ENCODE measurements at regions not wholly inside any gene's neighbourhood (a gene's known extent, or its start where the extent isn't known, plus 50 kb on each side); places are given as distances from the start of the nearest gene placed in this dataset.

DNA sequence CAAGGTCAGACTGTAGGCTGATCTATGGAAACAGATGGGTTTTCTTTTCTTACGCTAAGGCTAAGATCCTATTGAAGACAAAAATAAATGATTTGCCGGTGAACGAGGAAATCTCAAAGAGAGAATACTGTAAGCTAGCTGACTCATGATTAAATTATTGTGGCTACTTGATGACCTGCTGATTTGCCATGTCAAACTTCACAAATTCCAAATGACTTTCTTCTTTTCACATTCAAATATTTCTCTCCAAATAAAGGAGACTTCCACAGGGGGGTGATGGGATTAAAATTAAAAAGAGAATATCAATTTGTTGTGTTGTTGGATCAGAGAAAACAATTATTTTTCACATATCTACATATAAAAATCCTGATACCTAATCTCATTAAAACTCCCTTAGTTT, 860.6 kb upstream of the ZWINT start:
- Histone ChIP-seq H3K4me1 (ENCODE audit: control insufficient read depth, insufficient read depth, low read length, unreplicated experiment) (no peaks in the 10 kb centered on the region), H3K27me3 (ENCODE audit: insufficient read depth, low read length) (no peaks in the 10 kb centered on the region), H3K79me2 (ENCODE audit: control insufficient read depth, insufficient read depth, low read length, unreplicated experiment) (no peaks in the 10 kb centered on the region), H3K4me3 (ENCODE audit: low read depth, low read length) (no peak overlapping the region), H3K27ac (ENCODE audit: low read depth, low read length) (no peak overlapping the region), H2AFZ (ENCODE audit: low read length, unreplicated experiment) (no peak overlapping the region), H3K36me3 (ENCODE audit: insufficient read depth, low read length) (no peaks in the 10 kb centered on the region)

DNA sequence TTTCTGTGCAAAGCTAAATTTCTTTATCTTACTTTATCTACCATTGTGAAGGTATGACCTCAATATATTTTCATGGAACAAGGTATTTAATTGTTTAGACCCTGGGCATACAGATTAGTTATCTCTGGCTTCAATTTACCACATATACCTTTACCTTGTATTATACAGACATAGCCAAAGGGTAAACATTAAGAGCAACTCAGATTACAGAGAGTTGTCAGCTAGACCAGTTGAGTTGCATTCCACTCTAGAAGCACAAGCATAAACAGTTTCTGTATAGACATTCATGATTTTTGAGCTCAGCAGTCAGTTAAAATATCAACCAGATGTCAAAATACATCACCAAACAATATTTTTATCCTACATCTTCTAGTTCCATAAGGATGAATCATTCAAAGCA, 857.3 kb upstream of the ZWINT start:
- H3K27me3 ChIP-seq (ENCODE audit: insufficient read depth, low read length), result no peaks in the 10 kb centered on the region
- no peak overlapping the region for H3K4me3 ChIP-seq (ENCODE audit: low read depth, low read length)
- H3K27ac ChIP-seq (ENCODE audit: low read depth, low read length), result no peak overlapping the region
- no peak overlapping the region for H2AFZ ChIP-seq (ENCODE audit: low read length, unreplicated experiment)
- H3K36me3 ChIP-seq (ENCODE audit: insufficient read depth, low read length), result no peaks in the 10 kb centered on the region
- no peaks in the 10 kb centered on the region for H3K79me2 ChIP-seq (ENCODE audit: control insufficient read depth, insufficient read depth, low read length, unreplicated experiment)
- no peaks in the 10 kb centered on the region for H3K4me1 ChIP-seq (ENCODE audit: control insufficient read depth, insufficient read depth, low read length, unreplicated experiment)

DNA sequence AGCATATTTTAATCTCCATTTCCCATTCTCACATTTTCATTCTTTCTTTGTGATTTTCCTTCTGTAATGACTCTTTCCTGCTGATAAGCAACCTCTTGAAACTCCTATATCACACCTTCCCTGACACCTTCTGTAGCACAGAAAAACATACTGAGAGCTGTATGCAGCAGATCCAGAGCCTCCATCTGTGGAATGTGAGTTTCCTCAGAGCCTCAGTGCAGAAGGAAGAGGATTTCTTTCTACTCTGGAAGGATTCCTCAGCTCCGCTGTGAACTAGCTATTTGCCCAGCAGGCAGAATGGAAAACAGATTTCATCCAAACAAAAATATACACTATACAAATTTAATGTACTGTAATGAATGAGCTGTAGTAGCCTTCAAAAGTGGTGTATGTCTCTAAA, 841.3 kb upstream of the ZWINT start:
- H3K4me1 ChIP-seq (ENCODE audit: control insufficient read depth, insufficient read depth, low read length, unreplicated experiment), result no peaks in the 10 kb centered on the region
- no peaks in the 10 kb centered on the region for H3K27me3 ChIP-seq (ENCODE audit: insufficient read depth, low read length)
- no peak overlapping the region for H3K4me3 ChIP-seq (ENCODE audit: low read depth, low read length)
- H2AFZ ChIP-seq (ENCODE audit: low read length, unreplicated experiment), result no peak overlapping the region
- H3K27ac ChIP-seq (ENCODE audit: low read depth, low read length), result no peak overlapping the region
- H3K79me2 ChIP-seq (ENCODE audit: control insufficient read depth, insufficient read depth, low read length, unreplicated experiment), result no peaks in the 10 kb centered on the region
- H3K36me3 ChIP-seq (ENCODE audit: insufficient read depth, low read length), result no peaks in the 10 kb centered on the region

DNA sequence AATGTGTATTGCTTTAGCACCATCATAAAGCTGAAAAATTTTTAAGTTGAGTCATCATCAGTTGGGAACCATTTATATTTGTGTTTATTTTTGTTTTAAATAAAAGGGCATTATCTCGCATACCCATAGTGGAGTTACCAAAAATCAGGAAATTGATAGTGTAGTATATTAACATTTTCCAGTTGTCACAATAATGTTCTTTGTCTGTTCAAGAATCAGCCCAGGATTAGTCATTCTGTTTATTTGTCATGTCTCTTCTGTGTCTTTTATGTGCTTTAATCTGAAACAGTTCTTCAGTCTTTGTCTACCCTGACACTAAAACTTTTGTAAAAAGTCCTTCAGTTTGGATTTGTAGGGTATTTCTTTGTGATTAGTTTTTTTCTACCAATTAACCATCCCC, 827.8 kb upstream of the ZWINT start:
- Histone ChIP-seq H2AFZ (ENCODE audit: low read length, unreplicated experiment) (no peak overlapping the region), H3K4me1 (ENCODE audit: control insufficient read depth, insufficient read depth, low read length, unreplicated experiment) (no peaks in the 10 kb centered on the region), H3K27ac (ENCODE audit: low read depth, low read length) (no peak overlapping the region)

DNA sequence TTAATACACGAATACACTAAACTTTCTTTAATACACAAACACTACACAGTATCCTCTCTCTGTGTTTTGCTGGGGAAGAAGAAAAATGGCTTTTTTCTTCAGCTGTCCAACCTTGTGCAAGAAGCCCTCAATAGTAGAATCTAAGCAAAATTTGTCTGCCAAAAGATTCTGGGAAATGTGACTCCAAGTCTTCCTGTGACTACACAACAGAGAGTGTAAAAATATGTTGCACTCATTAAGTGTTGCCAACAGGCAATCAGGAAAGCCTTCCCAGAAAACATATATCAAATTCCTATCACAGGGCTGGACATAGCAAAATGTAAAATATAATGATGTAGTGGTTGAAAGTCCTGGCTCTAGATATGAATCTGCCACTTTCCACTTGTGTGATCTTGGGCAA, 825.1 kb upstream of the ZWINT start:
- Histone ChIP-seq H2AFZ (ENCODE audit: low read length, unreplicated experiment) (no peak overlapping the region), H3K4me3 (ENCODE audit: low read depth, low read length) (no peak overlapping the region), H3K79me2 (ENCODE audit: control insufficient read depth, insufficient read depth, low read length, unreplicated experiment) (no peaks in the 10 kb centered on the region), H3K27ac (ENCODE audit: low read depth, low read length) (no peak overlapping the region), H3K36me3 (ENCODE audit: insufficient read depth, low read length) (no peaks in the 10 kb centered on the region), H3K27me3 (ENCODE audit: insufficient read depth, low read length) (no peaks in the 10 kb centered on the region), H3K4me1 (ENCODE audit: control insufficient read depth, insufficient read depth, low read length, unreplicated experiment) (no peaks in the 10 kb centered on the region)

More for the DNA sequence above, 827.8 kb upstream of the ZWINT start:
- H3K27me3 ChIP-seq (ENCODE audit: insufficient read depth, low read length), result no peaks in the 10 kb centered on the region
- H3K79me2 ChIP-seq (ENCODE audit: control insufficient read depth, insufficient read depth, low read length, unreplicated experiment), result no peaks in the 10 kb centered on the region
- H3K36me3 ChIP-seq (ENCODE audit: insufficient read depth, low read length), result no peaks in the 10 kb centered on the region
- no peak overlapping the region for H3K4me3 ChIP-seq (ENCODE audit: low read depth, low read length)

DNA sequence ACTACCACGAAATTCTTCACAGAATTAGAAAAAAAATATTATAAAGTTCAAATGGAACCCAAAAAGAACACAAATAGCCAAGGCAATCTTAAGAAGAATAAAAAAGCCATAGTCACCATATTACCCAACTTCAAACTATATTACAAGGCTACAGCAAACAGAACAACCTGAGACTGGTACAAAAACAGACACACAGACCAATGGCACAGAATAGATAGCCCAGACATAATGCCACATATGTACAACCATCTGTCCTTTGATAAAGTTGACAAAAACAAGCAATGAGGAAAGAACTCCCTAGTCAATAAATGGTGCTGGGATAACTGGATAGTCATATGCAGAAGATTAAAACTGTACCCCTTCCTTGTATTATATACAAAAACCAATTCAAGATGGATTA, 808.5 kb upstream of the ZWINT start:
- no peak overlapping the region for H2AFZ ChIP-seq (ENCODE audit: low read length, unreplicated experiment)
- H3K79me2 ChIP-seq (ENCODE audit: control insufficient read depth, insufficient read depth, low read length, unreplicated experiment), result no peaks in the 10 kb centered on the region
- H3K4me3 ChIP-seq (ENCODE audit: low read depth, low read length), result no peak overlapping the region
- no peaks in the 10 kb centered on the region for H3K27me3 ChIP-seq (ENCODE audit: insufficient read depth, low read length)
- H3K4me1 ChIP-seq (ENCODE audit: control insufficient read depth, insufficient read depth, low read length, unreplicated experiment), result no peaks in the 10 kb centered on the region
- no peaks in the 10 kb centered on the region for H3K36me3 ChIP-seq (ENCODE audit: insufficient read depth, low read length)
- no peak overlapping the region for H3K27ac ChIP-seq (ENCODE audit: low read depth, low read length)

DNA sequence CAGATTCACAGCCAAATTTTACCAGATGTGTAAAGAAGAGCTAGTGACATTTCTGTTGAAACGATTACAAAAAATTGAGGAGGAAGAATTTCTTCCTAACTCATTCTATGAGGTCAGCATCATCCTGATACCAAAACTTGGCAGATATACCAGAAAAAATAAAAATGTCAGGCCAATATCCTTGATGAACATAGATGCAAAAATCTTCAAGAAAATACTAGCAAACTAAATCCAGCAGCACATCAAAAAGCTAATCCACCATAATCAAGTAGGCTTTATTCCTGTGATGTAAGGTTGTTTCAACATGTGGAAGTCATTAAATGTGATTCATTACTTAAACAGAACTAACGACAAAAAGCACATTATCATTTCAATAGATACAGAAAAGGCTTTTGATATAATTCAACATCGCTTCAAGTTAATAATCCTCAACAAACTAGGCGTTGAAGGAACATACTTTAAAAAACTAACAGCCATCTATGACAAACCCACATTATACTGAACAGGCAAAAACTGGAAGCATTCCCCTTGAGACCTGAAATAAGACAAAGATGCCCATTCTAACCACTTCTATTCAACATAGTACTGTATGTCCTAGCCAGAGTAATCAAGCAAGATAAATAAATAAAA, 807.7 kb upstream of the ZWINT start:
- Histone ChIP-seq H3K36me3 (ENCODE audit: insufficient read depth, low read length) (no peaks in the 10 kb centered on the region), H2AFZ (ENCODE audit: low read length, unreplicated experiment) (no peak overlapping the region)

DNA sequence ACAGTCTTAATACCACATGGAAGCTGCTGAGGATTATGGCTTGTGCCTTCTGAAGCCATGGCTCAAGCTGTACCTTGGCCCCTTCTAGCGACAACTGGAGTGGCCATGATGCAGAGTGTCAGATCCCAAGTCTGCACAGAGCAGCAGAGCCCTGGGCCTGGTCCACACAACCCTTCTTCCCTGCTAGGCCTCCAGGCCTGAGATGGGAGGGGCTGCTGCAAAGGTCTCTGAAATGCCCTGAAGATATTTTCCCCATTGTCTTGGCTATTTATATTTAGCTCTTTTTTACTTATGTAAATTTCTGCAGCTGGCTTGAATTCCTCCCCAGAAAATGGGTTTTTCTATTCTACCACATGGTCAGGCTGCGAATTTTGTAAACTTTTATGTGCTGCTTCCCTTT, 804.6 kb upstream of the ZWINT start:
- Histone ChIP-seq H3K4me3 (ENCODE audit: low read depth, low read length) (no peak overlapping the region), H2AFZ (ENCODE audit: low read length, unreplicated experiment) (no peak overlapping the region), H3K79me2 (ENCODE audit: control insufficient read depth, insufficient read depth, low read length, unreplicated experiment) (no peaks in the 10 kb centered on the region), H3K4me1 (ENCODE audit: control insufficient read depth, insufficient read depth, low read length, unreplicated experiment) (no peaks in the 10 kb centered on the region), H3K27ac (ENCODE audit: low read depth, low read length) (no peak overlapping the region), H3K36me3 (ENCODE audit: insufficient read depth, low read length) (no peaks in the 10 kb centered on the region), H3K27me3 (ENCODE audit: insufficient read depth, low read length) (no peaks in the 10 kb centered on the region)

More for the DNA sequence above, 807.7 kb upstream of the ZWINT start:
- H3K27ac ChIP-seq (ENCODE audit: low read depth, low read length), result no peak overlapping the region
- no peak overlapping the region for H3K4me3 ChIP-seq (ENCODE audit: low read depth, low read length)
- no peaks in the 10 kb centered on the region for H3K79me2 ChIP-seq (ENCODE audit: control insufficient read depth, insufficient read depth, low read length, unreplicated experiment)
- no peaks in the 10 kb centered on the region for H3K4me1 ChIP-seq (ENCODE audit: control insufficient read depth, insufficient read depth, low read length, unreplicated experiment)
- no peaks in the 10 kb centered on the region for H3K27me3 ChIP-seq (ENCODE audit: insufficient read depth, low read length)

DNA sequence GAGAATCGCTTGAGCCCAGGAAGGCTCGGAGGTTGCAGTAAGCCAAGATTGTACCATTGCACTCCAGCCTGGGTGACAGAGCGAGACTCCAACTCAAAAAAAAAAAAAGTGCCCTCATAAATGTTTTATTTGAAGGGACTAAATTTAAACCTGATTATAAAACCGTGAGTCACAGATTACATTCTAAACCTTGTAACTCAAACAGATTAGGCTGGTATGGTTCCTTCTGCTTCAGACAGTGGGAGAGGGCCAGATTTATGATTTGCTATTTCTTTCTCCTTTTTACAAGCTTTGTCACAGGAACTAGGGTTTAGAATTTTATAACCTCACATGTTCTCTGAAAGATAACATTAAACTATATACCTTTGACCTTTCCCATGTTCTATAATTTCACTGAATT, 801.2 kb upstream of the ZWINT start:
- no peaks in the 10 kb centered on the region for H3K36me3 ChIP-seq (ENCODE audit: insufficient read depth, low read length)
- no peaks in the 10 kb centered on the region for H3K27me3 ChIP-seq (ENCODE audit: insufficient read depth, low read length)
- H3K4me3 ChIP-seq (ENCODE audit: low read depth, low read length), result no peak overlapping the region
- H2AFZ ChIP-seq (ENCODE audit: low read length, unreplicated experiment), result no peak overlapping the region
- H3K27ac ChIP-seq (ENCODE audit: low read depth, low read length), result no peak overlapping the region
- H3K4me1 ChIP-seq (ENCODE audit: control insufficient read depth, insufficient read depth, low read length, unreplicated experiment), result no peaks in the 10 kb centered on the region
- H3K79me2 ChIP-seq (ENCODE audit: control insufficient read depth, insufficient read depth, low read length, unreplicated experiment), result no peaks in the 10 kb centered on the region

DNA sequence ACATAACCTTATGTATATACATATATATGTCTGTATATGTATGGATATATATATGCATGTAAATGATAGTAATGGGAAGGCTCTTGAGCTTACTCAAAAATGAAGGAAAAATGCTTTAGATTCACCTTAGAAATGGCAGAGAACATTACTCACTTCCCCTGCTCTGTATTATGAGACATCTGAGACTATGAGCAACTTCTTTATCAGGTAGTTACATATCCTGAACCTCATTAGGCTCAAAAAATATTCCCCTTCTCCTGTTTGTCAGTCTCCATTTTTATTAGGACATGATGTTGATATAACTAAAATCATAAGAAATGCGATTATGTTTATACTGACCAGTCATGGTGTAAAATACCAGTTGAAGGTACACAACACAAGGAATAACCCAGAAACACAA, 800.1 kb upstream of the ZWINT start:
- no peaks in the 10 kb centered on the region for H3K36me3 ChIP-seq (ENCODE audit: insufficient read depth, low read length)
- H3K79me2 ChIP-seq (ENCODE audit: control insufficient read depth, insufficient read depth, low read length, unreplicated experiment), result no peaks in the 10 kb centered on the region
- no peaks in the 10 kb centered on the region for H3K27me3 ChIP-seq (ENCODE audit: insufficient read depth, low read length)
- no peak overlapping the region for H3K4me3 ChIP-seq (ENCODE audit: low read depth, low read length)
- no peak overlapping the region for H3K27ac ChIP-seq (ENCODE audit: low read depth, low read length)
- no peaks in the 10 kb centered on the region for H3K4me1 ChIP-seq (ENCODE audit: control insufficient read depth, insufficient read depth, low read length, unreplicated experiment)
- H2AFZ ChIP-seq (ENCODE audit: low read length, unreplicated experiment), result no peak overlapping the region

DNA sequence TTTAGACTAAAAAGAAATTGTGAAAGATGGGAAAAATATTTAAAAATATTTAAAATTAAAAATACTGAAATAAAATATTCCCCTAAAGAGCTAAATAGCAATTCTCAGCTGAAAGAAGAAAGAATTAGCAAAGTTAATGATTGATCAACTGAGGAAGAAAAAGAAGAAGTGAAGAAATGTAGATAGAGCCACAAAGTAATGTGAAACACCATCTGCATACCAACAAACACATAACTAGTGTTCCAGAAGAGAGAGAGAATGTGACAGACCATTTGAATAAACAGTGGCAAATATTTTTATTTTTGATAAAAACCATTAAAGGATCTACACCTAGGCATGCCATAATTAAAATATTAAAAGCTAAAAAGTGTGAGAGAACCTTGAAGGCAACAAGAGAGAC, 784.5 kb upstream of the ZWINT start:
- no peaks in the 10 kb centered on the region for H3K4me1 ChIP-seq (ENCODE audit: control insufficient read depth, insufficient read depth, low read length, unreplicated experiment)
- no peak overlapping the region for H2AFZ ChIP-seq (ENCODE audit: low read length, unreplicated experiment)
- H3K27ac ChIP-seq (ENCODE audit: low read depth, low read length), result no peak overlapping the region
- no peak overlapping the region for H3K4me3 ChIP-seq (ENCODE audit: low read depth, low read length)
- no peaks in the 10 kb centered on the region for H3K36me3 ChIP-seq (ENCODE audit: insufficient read depth, low read length)
- H3K27me3 ChIP-seq (ENCODE audit: insufficient read depth, low read length), result no peaks in the 10 kb centered on the region
- no peaks in the 10 kb centered on the region for H3K79me2 ChIP-seq (ENCODE audit: control insufficient read depth, insufficient read depth, low read length, unreplicated experiment)

Measured in ACC112 (cell line).